ENCODE measurements at regions not wholly inside any gene's neighbourhood (a gene's known extent, or its start where the extent isn't known, plus 50 kb on each side); places are given as distances from the start of the nearest gene placed in this dataset.
"Not testable (repeated sequence)": the region's sequence is repeated elsewhere in the genome, so short reads cannot be mapped to it uniquely, and the experiment has no call there.

GRCh38 chr10:109618301-109618700 lies 305.0 kb downstream of the XPNPEP1 start:
- WGBS, 2 experiments (ENCODE audit: insufficient coverage in 2 of 2), result no CpG with 5 or more reads among the region's 1 CpG
- Histone ChIP-seq H3K4me1 (ENCODE audit: control insufficient read depth, insufficient read depth, low read length, poor library complexity, severe bottlenecking) (no peaks in the 10 kb centered on the region), H3K27ac (ENCODE audit: low read depth, low read length, severe bottlenecking) (no peak overlapping the region), H3K36me3 (ENCODE audit: control insufficient read depth, insufficient read depth, low read length) (no peaks in the 10 kb centered on the region), H3K9me3 (ENCODE audit: control insufficient read depth, low read length) (peaks cover 5% of the 10 kb centered on the region), H3K4me3 (ENCODE audit: extremely low read depth, insufficient read depth, low read length, poor library complexity, severe bottlenecking) (no peak overlapping the region)

- Histone ChIP-seq H3K27ac (ENCODE audit: low read depth, low read length, severe bottlenecking) (no peak overlapping the region), H3K36me3 (ENCODE audit: control insufficient read depth, insufficient read depth, low read length) (no peaks in the 10 kb centered on the region), H3K4me1 (ENCODE audit: control insufficient read depth, insufficient read depth, low read length, poor library complexity, severe bottlenecking) (no peaks in the 10 kb centered on the region), H3K9me3 (ENCODE audit: control insufficient read depth, low read length) (peaks cover 5% of the 10 kb centered on the region), H3K4me3 (ENCODE audit: extremely low read depth, insufficient read depth, low read length, poor library complexity, severe bottlenecking) (no peak overlapping the region)
- WGBS, 2 experiments (ENCODE audit: insufficient coverage in 2 of 2), result 73 to 92% methylated on average over 2 of the region's 3 CpGs
Measured at GRCh38 chr10:109616359-109616980, 306.8 kb downstream of the XPNPEP1 start.

GRCh38 chr10:109595356-109595755 lies 328.0 kb downstream of the XPNPEP1 start:
- H3K4me1 ChIP-seq (ENCODE audit: control insufficient read depth, insufficient read depth, low read length, poor library complexity, severe bottlenecking); H3K4me3 ChIP-seq (ENCODE audit: extremely low read depth, insufficient read depth, low read length, poor library complexity, severe bottlenecking); H3K36me3 ChIP-seq (ENCODE audit: control insufficient read depth, insufficient read depth, low read length); H3K27ac ChIP-seq (ENCODE audit: low read depth, low read length, severe bottlenecking): not testable (repeated sequence)
- no CpG with 5 or more reads among the region's 1 CpG for WGBS, 2 experiments (ENCODE audit: insufficient coverage in 2 of 2)
- peaks cover 18% of the 10 kb centered on the region for H3K9me3 ChIP-seq (ENCODE audit: control insufficient read depth, low read length)

GRCh38 chr10:109593682-109594081 lies 329.6 kb downstream of the XPNPEP1 start:
- Histone ChIP-seq H3K9me3 (ENCODE audit: control insufficient read depth, low read length) (peaks cover 18% of the 10 kb centered on the region), H3K4me3 (ENCODE audit: extremely low read depth, insufficient read depth, low read length, poor library complexity, severe bottlenecking) (no peak overlapping the region), H3K27ac (ENCODE audit: low read depth, low read length, severe bottlenecking) (no peak overlapping the region), H3K4me1 (ENCODE audit: control insufficient read depth, insufficient read depth, low read length, poor library complexity, severe bottlenecking) (no peaks in the 10 kb centered on the region), H3K36me3 (ENCODE audit: control insufficient read depth, insufficient read depth, low read length) (no peaks in the 10 kb centered on the region)
- WGBS, 2 experiments (ENCODE audit: insufficient coverage in 2 of 2), result 60 to 63% methylated on average over 4 of the region's 4 CpGs

DNA sequence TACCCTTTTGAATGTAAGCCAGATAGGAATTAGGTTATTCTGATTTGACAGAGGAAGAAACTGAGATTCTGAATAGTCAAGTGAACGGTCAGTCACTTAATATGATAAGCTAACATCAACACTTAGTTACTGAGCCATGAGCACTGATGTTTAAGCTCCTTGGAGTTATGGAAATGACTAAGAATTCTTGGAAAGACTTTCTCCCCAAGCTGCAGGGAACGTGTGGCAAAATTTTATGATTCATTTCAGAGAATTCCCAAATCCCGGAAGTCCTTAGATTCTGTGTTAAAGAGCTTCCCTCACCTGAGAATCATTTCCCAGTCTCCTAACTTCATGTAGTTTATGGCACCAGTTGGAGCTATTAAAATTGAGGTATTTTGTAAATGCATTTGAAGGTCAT lies 330.9 kb downstream of the XPNPEP1 start:
- Histone ChIP-seq H3K4me1 (ENCODE audit: control insufficient read depth, insufficient read depth, low read length, poor library complexity, severe bottlenecking) (no peaks in the 10 kb centered on the region), H3K4me3 (ENCODE audit: extremely low read depth, insufficient read depth, low read length, poor library complexity, severe bottlenecking) (no peak overlapping the region), H3K27ac (ENCODE audit: low read depth, low read length, severe bottlenecking) (no peak overlapping the region), H3K36me3 (ENCODE audit: control insufficient read depth, insufficient read depth, low read length) (no peaks in the 10 kb centered on the region), H3K9me3 (ENCODE audit: control insufficient read depth, low read length) (peaks cover 18% of the 10 kb centered on the region)
- 77 to 94% methylated on average over 2 of the region's 3 CpGs for WGBS, 2 experiments (ENCODE audit: insufficient coverage in 2 of 2)

DNA sequence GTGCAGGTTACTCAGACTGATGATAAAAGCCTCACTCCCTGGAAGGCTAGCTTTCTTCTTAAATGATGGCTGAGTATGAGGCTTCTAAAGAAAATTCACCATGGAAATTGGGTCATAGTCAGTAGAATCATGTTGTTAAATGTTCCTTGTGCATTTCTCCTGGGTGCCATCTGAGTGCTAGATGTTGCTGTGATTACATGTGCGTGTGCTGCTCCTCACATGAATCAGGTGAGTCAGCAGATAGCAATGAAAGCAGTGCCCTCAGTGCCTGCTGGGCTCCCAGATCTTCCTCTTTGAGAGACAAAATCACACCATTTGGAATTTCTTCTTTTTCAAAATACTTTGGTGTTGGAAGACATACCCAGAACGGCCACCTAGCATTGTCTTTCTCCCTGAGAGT lies 331.7 kb downstream of the XPNPEP1 start:
- WGBS, 2 experiments (ENCODE audit: insufficient coverage in 2 of 2), result 60% methylated on average over 1 of the region's 2 CpGs; no CpG with 5 or more reads in 1 of the 2 experiments

DNA sequence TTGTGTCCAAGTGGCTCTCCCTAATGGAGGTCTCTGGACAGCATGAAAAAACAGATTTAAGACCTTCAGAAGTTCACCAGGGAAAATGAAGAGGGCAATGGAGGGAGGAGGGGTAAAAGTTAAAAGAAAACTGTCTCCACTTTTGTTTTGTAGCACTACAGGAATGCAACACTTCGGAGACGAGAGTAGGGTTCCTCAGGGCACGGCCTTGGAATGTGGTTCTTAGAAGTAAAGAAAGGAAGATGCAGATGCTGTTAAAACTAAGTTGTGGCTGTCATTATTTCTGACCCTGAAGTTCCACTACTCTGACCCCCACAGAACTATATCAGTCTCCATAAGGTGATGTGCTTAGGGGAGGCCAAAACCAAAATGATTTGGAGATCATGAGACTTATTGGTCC lies 335.1 kb downstream of the XPNPEP1 start:
- 60 to 66% methylated on average over 1 to 3 of the region's 3 CpGs for WGBS, 2 experiments (ENCODE audit: insufficient coverage in 2 of 2)
- Histone ChIP-seq H3K27ac (ENCODE audit: low read depth, low read length, severe bottlenecking) (no peak overlapping the region), H3K4me3 (ENCODE audit: extremely low read depth, insufficient read depth, low read length, poor library complexity, severe bottlenecking) (no peak overlapping the region), H3K4me1 (ENCODE audit: control insufficient read depth, insufficient read depth, low read length, poor library complexity, severe bottlenecking) (no peaks in the 10 kb centered on the region), H3K36me3 (ENCODE audit: control insufficient read depth, insufficient read depth, low read length) (no peaks in the 10 kb centered on the region), H3K9me3 (ENCODE audit: control insufficient read depth, low read length) (peaks cover 5% of the 10 kb centered on the region)

More for the DNA sequence above, 331.7 kb downstream of the XPNPEP1 start:
- no peak overlapping the region for H3K4me3 ChIP-seq (ENCODE audit: extremely low read depth, insufficient read depth, low read length, poor library complexity, severe bottlenecking)
- H3K4me1 ChIP-seq (ENCODE audit: control insufficient read depth, insufficient read depth, low read length, poor library complexity, severe bottlenecking), result no peaks in the 10 kb centered on the region
- H3K36me3 ChIP-seq (ENCODE audit: control insufficient read depth, insufficient read depth, low read length), result no peaks in the 10 kb centered on the region
- H3K27ac ChIP-seq (ENCODE audit: low read depth, low read length, severe bottlenecking), result no peak overlapping the region
- H3K9me3 ChIP-seq (ENCODE audit: control insufficient read depth, low read length), result peaks cover 12% of the 10 kb centered on the region

DNA sequence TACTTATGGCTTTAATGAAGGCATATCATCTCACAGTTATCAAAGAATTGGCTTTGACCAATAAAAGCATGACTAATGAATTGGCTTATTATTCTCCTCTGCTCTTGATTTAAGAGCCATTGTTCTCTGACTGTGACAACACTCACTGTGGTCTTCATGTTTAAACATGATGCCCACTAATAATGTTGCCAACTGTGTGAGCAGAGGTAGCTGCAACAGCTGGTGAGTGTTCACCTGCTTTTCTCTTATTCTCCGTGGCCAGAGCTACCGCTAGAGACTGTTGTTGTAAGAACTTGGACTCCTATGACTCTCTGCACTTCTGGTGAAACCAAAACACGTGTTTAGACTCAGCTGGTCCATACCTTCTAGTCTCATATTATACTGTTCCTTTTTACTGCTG lies 335.9 kb downstream of the XPNPEP1 start:
- 73 to 90% methylated on average over 2 of the region's 3 CpGs for WGBS, 2 experiments (ENCODE audit: insufficient coverage in 2 of 2)
- Histone ChIP-seq H3K4me3 (ENCODE audit: extremely low read depth, insufficient read depth, low read length, poor library complexity, severe bottlenecking) (no peak overlapping the region), H3K9me3 (ENCODE audit: control insufficient read depth, low read length) (no peaks in the 10 kb centered on the region)

GRCh38 chr10:109556399-109556798 lies 366.9 kb downstream of the XPNPEP1 start:
- Histone ChIP-seq H3K9me3 (ENCODE audit: control insufficient read depth, low read length) (no peaks in the 10 kb centered on the region), H3K4me1 (ENCODE audit: control insufficient read depth, insufficient read depth, low read length, poor library complexity, severe bottlenecking) (no peaks in the 10 kb centered on the region)

More for the DNA sequence above, 335.9 kb downstream of the XPNPEP1 start:
- Histone ChIP-seq H3K27ac (ENCODE audit: low read depth, low read length, severe bottlenecking) (no peak overlapping the region), H3K4me1 (ENCODE audit: control insufficient read depth, insufficient read depth, low read length, poor library complexity, severe bottlenecking) (no peaks in the 10 kb centered on the region), H3K36me3 (ENCODE audit: control insufficient read depth, insufficient read depth, low read length) (no peaks in the 10 kb centered on the region)

DNA sequence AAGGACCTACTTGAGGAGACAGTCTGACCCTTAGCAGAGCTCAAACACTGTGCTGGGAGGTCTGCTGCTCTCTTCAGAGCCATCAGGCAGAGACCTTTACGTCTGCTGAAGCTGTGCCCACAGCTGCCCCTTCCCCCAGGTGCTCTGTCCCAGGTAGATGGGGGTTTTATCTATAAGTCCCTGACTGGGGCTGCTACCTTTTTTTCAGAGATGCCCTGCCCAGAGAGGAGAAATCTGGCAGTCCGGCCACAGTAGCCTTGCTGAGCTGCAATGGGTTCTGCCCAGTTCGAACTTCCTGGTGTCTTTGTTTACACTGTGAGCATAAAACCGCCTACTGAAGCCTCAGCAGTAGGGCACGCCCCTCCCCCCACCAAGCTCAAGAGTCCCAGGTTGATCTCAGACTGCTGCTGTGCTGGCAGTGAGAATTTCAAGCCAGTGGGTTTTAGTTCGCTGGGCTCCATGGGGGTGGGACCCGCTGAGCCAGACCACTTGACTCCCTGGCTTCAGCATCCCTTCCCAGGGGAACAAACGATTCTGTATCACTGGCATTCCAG lies 381.2 kb downstream of the XPNPEP1 start:
- H3K27ac ChIP-seq (ENCODE audit: low read depth, low read length, severe bottlenecking); H3K36me3 ChIP-seq (ENCODE audit: control insufficient read depth, insufficient read depth, low read length); H3K9me3 ChIP-seq (ENCODE audit: control insufficient read depth, low read length); H3K4me1 ChIP-seq (ENCODE audit: control insufficient read depth, insufficient read depth, low read length, poor library complexity, severe bottlenecking); H3K4me3 ChIP-seq (ENCODE audit: extremely low read depth, insufficient read depth, low read length, poor library complexity, severe bottlenecking): not testable (repeated sequence)
- 67 to 70% methylated on average over 6 of the region's 8 CpGs for WGBS, 2 experiments (ENCODE audit: insufficient coverage in 2 of 2)

More at GRCh38 chr10:109556399-109556798, 366.9 kb downstream of the XPNPEP1 start:
- Histone ChIP-seq H3K27ac (ENCODE audit: low read depth, low read length, severe bottlenecking) (no peak overlapping the region), H3K4me3 (ENCODE audit: extremely low read depth, insufficient read depth, low read length, poor library complexity, severe bottlenecking) (no peak overlapping the region), H3K36me3 (ENCODE audit: control insufficient read depth, insufficient read depth, low read length) (no peaks in the 10 kb centered on the region)

DNA sequence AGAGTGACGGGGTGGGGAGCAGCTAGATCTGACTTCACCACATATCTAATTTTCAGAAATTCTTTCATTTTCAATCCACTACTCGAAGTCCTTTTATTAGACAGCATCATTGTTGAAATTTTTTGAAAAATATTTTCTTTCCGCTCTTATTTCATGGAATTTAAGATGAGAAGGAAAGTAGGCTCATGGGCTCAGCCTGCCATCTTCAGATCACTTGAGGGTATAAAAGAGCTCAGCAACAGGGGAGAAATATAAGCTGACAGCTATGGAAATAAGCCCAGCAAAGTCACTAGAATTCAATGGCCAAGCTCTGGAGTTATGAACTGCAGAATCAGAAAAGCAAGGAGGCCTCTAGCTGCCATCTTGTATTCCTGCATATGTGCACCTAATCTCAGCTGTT lies 389.1 kb downstream of the XPNPEP1 start:
- H3K27ac ChIP-seq (ENCODE audit: low read depth, low read length, severe bottlenecking), result no peak overlapping the region
- H3K9me3 ChIP-seq (ENCODE audit: control insufficient read depth, low read length), result peaks cover 5% of the 10 kb centered on the region
- no peaks in the 10 kb centered on the region for H3K36me3 ChIP-seq (ENCODE audit: control insufficient read depth, insufficient read depth, low read length)
- WGBS, 2 experiments (ENCODE audit: insufficient coverage in 2 of 2), result 100% methylated on average over 1 of the region's 3 CpGs
- no peak overlapping the region for H3K4me3 ChIP-seq (ENCODE audit: extremely low read depth, insufficient read depth, low read length, poor library complexity, severe bottlenecking)
- H3K4me1 ChIP-seq (ENCODE audit: control insufficient read depth, insufficient read depth, low read length, poor library complexity, severe bottlenecking), result no peaks in the 10 kb centered on the region

Measured in mesodermal cell (in vitro differentiated cells).